ENCODE measurements at regions not wholly inside any gene's neighbourhood (a gene's known extent, or its start where the extent isn't known, plus 50 kb on each side); places are given as distances from the start of the nearest gene placed in this dataset.

DNA sequence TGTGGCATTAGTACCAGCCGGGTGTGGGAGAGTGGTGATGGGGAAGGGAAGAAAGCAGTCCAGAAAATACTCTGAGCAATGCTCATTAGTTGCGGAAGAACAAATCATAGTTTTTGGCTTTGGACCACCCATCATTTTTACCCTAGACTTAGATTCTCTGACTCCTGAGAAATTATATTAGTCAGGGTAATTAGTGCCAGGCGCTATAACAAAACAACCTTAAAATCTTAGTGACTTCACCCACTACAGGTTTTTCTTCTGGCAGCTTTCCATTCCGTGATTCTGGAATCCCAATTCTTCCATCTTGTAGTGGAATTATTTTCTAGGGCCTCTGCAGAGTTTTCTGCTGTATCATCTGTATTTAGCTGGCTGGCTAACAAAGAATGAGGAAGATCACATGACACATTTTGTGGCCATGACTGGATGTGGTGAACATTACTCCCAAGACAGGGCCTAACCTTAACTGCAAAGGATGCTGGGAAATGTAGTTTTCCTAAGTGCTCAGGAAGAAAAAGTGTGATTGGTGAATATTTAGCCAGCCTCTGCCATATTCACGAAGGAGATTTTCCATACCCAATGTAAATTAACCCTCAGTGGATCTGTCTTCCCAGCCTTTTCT is 373.0 kb upstream of the MEF2C start:
- no TSS peak for BruUV-seq (replicated peaks)
- POLR2A ChIA-PET, result no interaction called here
- no peak overlapping the region for H3K4me2 ChIP-seq (ENCODE audit: insufficient read depth, low read length)
- H3K27me3 ChIP-seq (ENCODE audit: control insufficient read depth in 2 of 2, insufficient read depth in 2 of 2, low read length in 2 of 2), result no peaks in the 10 kb centered on the region
- H4K20me1 ChIP-seq (replicated peaks; ENCODE audit: control insufficient read depth, extremely low read depth, insufficient read depth, low read length), result no peaks in the 10 kb centered on the region
- no peaks in the 10 kb centered on the region for H3K79me2 ChIP-seq (ENCODE audit: control insufficient read depth, insufficient read depth, low read length)
- TF ChIP-seq EZH2 (IDR thresholded peaks at IDR 0.05; ENCODE audit: borderline replicate concordance, low read depth, low read length, severe bottlenecking), result no peak
- TF ChIP-seq, protein P1, sequence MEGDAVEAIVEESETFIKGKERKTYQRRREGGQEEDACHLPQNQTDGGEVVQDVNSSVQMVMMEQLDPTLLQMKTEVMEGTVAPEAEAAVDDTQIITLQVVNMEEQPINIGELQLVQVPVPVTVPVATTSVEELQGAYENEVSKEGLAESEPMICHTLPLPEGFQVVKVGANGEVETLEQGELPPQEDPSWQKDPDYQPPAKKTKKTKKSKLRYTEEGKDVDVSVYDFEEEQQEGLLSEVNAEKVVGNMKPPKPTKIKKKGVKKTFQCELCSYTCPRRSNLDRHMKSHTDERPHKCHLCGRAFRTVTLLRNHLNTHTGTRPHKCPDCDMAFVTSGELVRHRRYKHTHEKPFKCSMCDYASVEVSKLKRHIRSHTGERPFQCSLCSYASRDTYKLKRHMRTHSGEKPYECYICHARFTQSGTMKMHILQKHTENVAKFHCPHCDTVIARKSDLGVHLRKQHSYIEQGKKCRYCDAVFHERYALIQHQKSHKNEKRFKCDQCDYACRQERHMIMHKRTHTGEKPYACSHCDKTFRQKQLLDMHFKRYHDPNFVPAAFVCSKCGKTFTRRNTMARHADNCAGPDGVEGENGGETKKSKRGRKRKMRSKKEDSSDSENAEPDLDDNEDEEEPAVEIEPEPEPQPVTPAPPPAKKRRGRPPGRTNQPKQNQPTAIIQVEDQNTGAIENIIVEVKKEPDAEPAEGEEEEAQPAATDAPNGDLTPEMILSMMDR (IDR thresholded peaks at IDR 0.05; ENCODE audit: extremely low read depth in 1 of 2, insufficient read depth in 1 of 2, low read depth in 1 of 2, low read length in 2 of 2), result no peak
- no peak for TF ChIP-seq GATA2 (IDR thresholded peaks at IDR 0.05; ENCODE audit: insufficient read depth, insufficient read length, low read depth, low read length)
- TF ChIP-seq, protein P2, sequence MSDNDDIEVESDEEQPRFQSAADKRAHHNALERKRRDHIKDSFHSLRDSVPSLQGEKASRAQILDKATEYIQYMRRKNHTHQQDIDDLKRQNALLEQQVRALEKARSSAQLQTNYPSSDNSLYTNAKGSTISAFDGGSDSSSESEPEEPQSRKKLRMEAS (IDR thresholded peaks at IDR 0.05; ENCODE audit: insufficient read depth, insufficient read length), result no peak
- TF ChIP-seq MYC (IDR thresholded peaks at IDR 0.05; ENCODE audit: low read depth, low read length), result no peak
- TF ChIP-seq FOS (IDR thresholded peaks at IDR 0.05; ENCODE audit: borderline replicate concordance, insufficient read depth, low read length), result no peak
- TF ChIP-seq POLR2AphosphoS5 (IDR thresholded peaks at IDR 0.05; ENCODE audit: insufficient read depth, low read depth, low read length), result no peak
- no peak for TF ChIP-seq JUN (IDR thresholded peaks at IDR 0.05; ENCODE audit: borderline replicate concordance, insufficient read depth, insufficient read length, low read depth)
- TF ChIP-seq POLR2A (IDR thresholded peaks at IDR 0.05; ENCODE audit: low read depth, low read length), result no peak
- intact Hi-C loops (cut with micrococcal nuclease), result no loop called here
- H3K9me1 ChIP-seq (replicated peaks; ENCODE audit: control insufficient read depth, extremely low read depth, insufficient read depth, low read length), result no peaks in the 10 kb centered on the region
- no peak overlapping the region for H3K4me3 ChIP-seq (replicated peaks in 1 of 3; ENCODE audit: insufficient read depth in 1 of 3, low read depth in 1 of 3, low read length in 3 of 3)
- H3K27ac ChIP-seq (ENCODE audit: insufficient read depth, low read depth, low read length), result no peak overlapping the region
- no peak overlapping the region for H2AFZ ChIP-seq (ENCODE audit: low read depth, low read length)
- peak; percentile 43 for FAIRE-seq
- CTCF ChIA-PET, result no interaction called here
- no peaks in the 10 kb centered on the region for H3K4me1 ChIP-seq (ENCODE audit: control insufficient read depth, extremely low read depth, insufficient read depth, low read length)
- H3K9me3 ChIP-seq (replicated peaks; ENCODE audit: control insufficient read depth, insufficient read depth, low read length), result no peaks in the 10 kb centered on the region
- no peaks in the 10 kb centered on the region for H3K36me3 ChIP-seq (ENCODE audit: control insufficient read depth in 2 of 2, extremely low read depth in 1 of 2, insufficient read depth in 2 of 2, low read length in 2 of 2)
- peak; percentile 8 for DNase-seq (ENCODE audit: low read depth, low spot score)
- dilution Hi-C loops (cut with MboI; ENCODE audit: extremely low pct_ligation_motif_present, low sequenced_read_pairs), result no loop called here
- H3K9ac ChIP-seq (replicated peaks; ENCODE audit: extremely low read depth, insufficient read depth, low read length), result no peak overlapping the region

All from endothelial cell of umbilical vein (primary cell).